ENCODE measurements at regions not wholly inside any gene's neighbourhood (a gene's known extent, or its start where the extent isn't known, plus 50 kb on each side); places are given as distances from the start of the nearest gene placed in this dataset.
"Not testable (repeated sequence)": the region's sequence is repeated elsewhere in the genome, so short reads cannot be mapped to it uniquely, and the experiment has no call there.

- no peak for DNase-seq
Observed at GRCh38 chr20:36082315-36082915, 72.1 kb upstream of the EPB41L1 start.

- not testable (repeated sequence) for DNase-seq
Observed at GRCh38 chr20:36083200-36083599, 71.3 kb upstream of the EPB41L1 start.

GRCh38 chr20:36084356-36084755, 70.2 kb upstream of the EPB41L1 start:
- DNase-seq = no peak

GRCh38 chr20:36084897-36085613, 69.5 kb upstream of the EPB41L1 start:
- no peak for DNase-seq

GRCh38 chr20:36085686-36086267, 68.8 kb upstream of the EPB41L1 start:
- DNase-seq = no peak

- no peak for DNase-seq
Observed at GRCh38 chr20:36086767-36087166, 67.8 kb upstream of the EPB41L1 start.

GRCh38 chr20:36090223-36090622, 64.3 kb upstream of the EPB41L1 start:
- no peak for DNase-seq

- no peak for DNase-seq
Observed at GRCh38 chr20:36091561-36092397, 62.8 kb upstream of the EPB41L1 start.

- DNase-seq = peak in 1 of 2 donors; percentile 5
Observed at GRCh38 chr20:36092398-36093024, 62.0 kb upstream of the EPB41L1 start.

GRCh38 chr20:36093025-36093803, 61.3 kb upstream of the EPB41L1 start:
- peak; percentile 26 to 31 for DNase-seq

- DNase-seq = no peak
Observed at GRCh38 chr20:36093804-36094145, 60.8 kb upstream of the EPB41L1 start.

- DNase-seq = no peak
Observed at GRCh38 chr20:36094497-36094896, 60.0 kb upstream of the EPB41L1 start.

- DNase-seq = no peak
Observed at GRCh38 chr20:36096435-36096834, 58.1 kb upstream of the EPB41L1 start.

GRCh38 chr20:36097337-36098151, 57.0 kb upstream of the EPB41L1 start:
- no peak for DNase-seq

- DNase-seq = peak; percentile 12 to 35
Observed at GRCh38 chr20:36098364-36098763, 56.2 kb upstream of the EPB41L1 start.

- DNase-seq = no peak
Observed at GRCh38 chr20:36099106-36099505, 55.4 kb upstream of the EPB41L1 start.

GRCh38 chr20:36101192-36101591, 53.3 kb upstream of the EPB41L1 start:
- DNase-seq = no peak

GRCh38 chr20:36102306-36102705, 52.2 kb upstream of the EPB41L1 start:
- DNase-seq = no peak

- DNase-seq = no peak
Observed at GRCh38 chr20:36102809-36103596, 51.5 kb upstream of the EPB41L1 start.

- no peak for DNase-seq
Observed at GRCh38 chr20:36104244-36104643, 50.3 kb upstream of the EPB41L1 start.

Measured in CD4-positive, alpha-beta T cell treated with Interferon alpha-2 for 1 hour (primary cell).